ENCODE measurements at regions not wholly inside any gene's neighbourhood (a gene's known extent, or its start where the extent isn't known, plus 50 kb on each side); places are given as distances from the start of the nearest gene placed in this dataset.

DNA sequence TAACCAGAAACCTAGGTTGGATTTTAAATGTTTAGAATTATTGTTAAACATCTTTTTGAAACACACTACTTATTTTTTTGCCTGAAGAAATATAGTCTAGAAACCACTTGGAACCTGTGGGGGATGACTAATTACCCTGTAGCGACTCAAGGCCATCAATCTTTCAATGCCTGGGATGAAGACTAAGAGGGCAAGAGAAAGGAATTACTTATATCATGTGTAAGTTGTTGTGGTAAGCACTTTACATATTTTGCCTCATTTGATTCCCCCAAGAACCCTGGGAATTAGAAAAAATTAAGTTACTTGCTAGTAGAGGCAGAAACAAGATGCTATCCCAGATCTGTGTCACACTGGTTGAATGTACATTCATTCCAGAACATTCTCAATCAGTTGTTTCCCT, 170.9 kb upstream of the GRIA3 start:
- WGBS (ENCODE audit: missing lambda C conversion rate): 52% methylated on average over 1 of the region's 1 CpG
- Histone ChIP-seq H3K4me2 (no peak overlapping the region), H3K4me1 (no peaks in the 10 kb centered on the region), H3K27ac (no peak overlapping the region), H3K4me3 (no peak overlapping the region), H3K9me3 (no peaks in the 10 kb centered on the region)
- no peak for DNase-seq (ENCODE audit: low read depth in 1 of 2, low spot score in 1 of 2)
- ChIA-PET CTCF (no interaction called here), POLR2A (no interaction called here)
- no peak for TF ChIP-seq TFCP2L1 (CRISPR knock-in tag; IDR thresholded peaks at IDR 0.05)
- no peak for FAIRE-seq
- no peak for ATAC-seq

DNA sequence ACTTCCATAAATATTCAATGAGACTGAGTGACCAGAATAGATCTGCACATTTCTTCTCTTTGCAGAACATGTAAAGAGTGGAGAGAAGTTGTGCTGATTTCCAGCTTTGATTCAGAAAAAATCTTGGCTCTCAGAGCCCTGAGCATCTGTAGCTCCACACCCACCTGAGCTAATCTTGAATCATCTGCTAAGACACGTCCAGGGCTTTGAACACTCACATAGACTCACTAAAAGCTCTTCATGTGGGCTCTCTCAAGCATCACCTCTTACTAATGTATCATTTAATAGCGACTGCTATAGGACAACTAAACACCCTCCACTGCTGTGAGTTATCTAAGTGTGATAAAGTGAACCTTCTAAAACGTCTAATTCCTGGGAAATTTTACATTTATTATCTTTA, 147.7 kb upstream of the GRIA3 start:
- Histone ChIP-seq H3K4me3 (no peak overlapping the region), H3K9me3 (no peaks in the 10 kb centered on the region), H3K4me1 (no peaks in the 10 kb centered on the region), H3K4me2 (no peak overlapping the region), H3K27ac (no peak overlapping the region)
- CTCF ChIA-PET: no interaction called here
- DNase-seq (ENCODE audit: low read depth in 1 of 2, low spot score in 1 of 2) (no peak), FAIRE-seq (no peak), ATAC-seq (no peak)
- 6% methylated on average over 3 of the region's 3 CpGs for WGBS (ENCODE audit: missing lambda C conversion rate)
- POLR2A ChIA-PET: no interaction called here
- TF ChIP-seq SREBF2 (IDR thresholded peaks at IDR 0.05): no peak
- TF ChIP-seq FOSL2 (IDR thresholded peaks at IDR 0.05): no peak
- TF ChIP-seq FOSL2 (CRISPR knock-in tag; IDR thresholded peaks at IDR 0.05): no peak
- no peak for TF ChIP-seq JUN (IDR thresholded peaks at IDR 0.05)
- TF ChIP-seq, protein P1, sequence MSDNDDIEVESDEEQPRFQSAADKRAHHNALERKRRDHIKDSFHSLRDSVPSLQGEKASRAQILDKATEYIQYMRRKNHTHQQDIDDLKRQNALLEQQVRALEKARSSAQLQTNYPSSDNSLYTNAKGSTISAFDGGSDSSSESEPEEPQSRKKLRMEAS (IDR thresholded peaks at IDR 0.05): no peak
- no peak for TF ChIP-seq ZSCAN20 (CRISPR knock-in tag; IDR thresholded peaks at IDR 0.05)
- TF ChIP-seq, protein P2, sequence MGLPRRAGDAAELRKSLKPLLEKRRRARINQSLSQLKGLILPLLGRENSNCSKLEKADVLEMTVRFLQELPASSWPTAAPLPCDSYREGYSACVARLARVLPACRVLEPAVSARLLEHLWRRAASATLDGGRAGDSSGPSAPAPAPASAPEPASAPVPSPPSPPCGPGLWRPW (IDR thresholded peaks at IDR 0.05): no peak
- no peak for TF ChIP-seq CHD2 (IDR thresholded peaks at IDR 0.05; ENCODE audit: low read length, partially characterized antibody)
- TF ChIP-seq, protein P3, sequence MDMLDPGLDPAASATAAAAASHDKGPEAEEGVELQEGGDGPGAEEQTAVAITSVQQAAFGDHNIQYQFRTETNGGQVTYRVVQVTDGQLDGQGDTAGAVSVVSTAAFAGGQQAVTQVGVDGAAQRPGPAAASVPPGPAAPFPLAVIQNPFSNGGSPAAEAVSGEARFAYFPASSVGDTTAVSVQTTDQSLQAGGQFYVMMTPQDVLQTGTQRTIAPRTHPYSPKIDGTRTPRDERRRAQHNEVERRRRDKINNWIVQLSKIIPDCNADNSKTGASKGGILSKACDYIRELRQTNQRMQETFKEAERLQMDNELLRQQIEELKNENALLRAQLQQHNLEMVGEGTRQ (IDR thresholded peaks at IDR 0.05): no peak
- no peak for TF ChIP-seq MAFK (IDR thresholded peaks at IDR 0.05; ENCODE audit: partially characterized antibody)
- no peak for TF ChIP-seq NR3C1 (IDR thresholded peaks at IDR 0.05)
- TF ChIP-seq RNF2 (IDR thresholded peaks at IDR 0.05; ENCODE audit: borderline replicate concordance, low read depth): no peak
- no peak for TF ChIP-seq ESRRA (IDR thresholded peaks at IDR 0.05; ENCODE audit: borderline replicate concordance, low read length)
- TF ChIP-seq, protein P4, sequence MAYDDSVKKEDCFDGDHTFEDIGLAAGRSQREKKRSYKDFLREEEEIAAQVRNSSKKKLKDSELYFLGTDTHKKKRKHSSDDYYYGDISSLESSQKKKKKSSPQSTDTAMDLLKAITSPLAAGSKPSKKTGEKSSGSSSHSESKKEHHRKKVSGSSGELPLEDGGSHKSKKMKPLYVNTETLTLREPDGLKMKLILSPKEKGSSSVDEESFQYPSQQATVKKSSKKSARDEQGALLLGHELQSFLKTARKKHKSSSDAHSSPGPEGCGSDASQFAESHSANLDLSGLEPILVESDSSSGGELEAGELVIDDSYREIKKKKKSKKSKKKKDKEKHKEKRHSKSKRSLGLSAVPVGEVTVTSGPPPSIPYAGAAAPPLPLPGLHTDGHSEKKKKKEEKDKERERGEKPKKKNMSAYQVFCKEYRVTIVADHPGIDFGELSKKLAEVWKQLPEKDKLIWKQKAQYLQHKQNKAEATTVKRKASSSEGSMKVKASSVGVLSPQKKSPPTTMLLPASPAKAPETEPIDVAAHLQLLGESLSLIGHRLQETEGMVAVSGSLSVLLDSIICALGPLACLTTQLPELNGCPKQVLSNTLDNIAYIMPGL (CRISPR knock-in tag; IDR thresholded peaks at IDR 0.05; ENCODE audit: borderline replicate concordance): no peak
- TF ChIP-seq POLR2A (IDR thresholded peaks at IDR 0.05; ENCODE audit: low read length): no peak
- TF ChIP-seq NPAS2 (CRISPR knock-in tag; IDR thresholded peaks at IDR 0.05; ENCODE audit: borderline replicate concordance): no peak
- no peak for TF ChIP-seq FOSB (CRISPR knock-in tag; IDR thresholded peaks at IDR 0.05)

DNA sequence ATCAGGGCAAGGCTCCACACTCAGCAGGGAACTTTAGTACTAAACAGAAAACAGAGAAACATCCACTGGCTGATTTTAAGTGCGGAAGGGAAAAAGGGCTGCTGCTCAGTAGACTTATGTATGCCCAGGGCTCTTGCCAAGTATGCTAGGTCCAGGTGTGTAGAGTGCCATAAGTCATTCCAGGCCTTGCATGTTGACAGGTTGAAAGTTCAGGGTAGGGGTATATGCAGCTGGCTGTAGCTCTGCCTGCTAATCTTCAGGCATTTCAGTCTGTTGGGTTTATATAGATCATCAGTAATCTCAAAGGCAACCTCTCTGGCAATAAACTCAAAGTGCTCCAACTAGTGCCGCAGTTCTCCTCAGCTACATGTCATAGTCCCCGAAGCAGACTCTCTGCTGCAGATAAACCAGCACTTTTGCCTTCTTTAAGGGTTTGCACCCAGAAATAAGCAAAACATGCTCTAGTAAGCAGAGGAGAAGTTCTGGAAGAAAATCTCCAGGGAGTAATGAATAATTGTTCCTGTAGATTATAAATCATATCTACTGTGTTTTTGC, 134.9 kb upstream of the GRIA3 start:
- H3K9me3 ChIP-seq: no peaks in the 10 kb centered on the region
- CTCF ChIA-PET: no interaction called here
- FAIRE-seq: no peak
- no peak overlapping the region for H3K4me3 ChIP-seq
- DNase-seq (ENCODE audit: low read depth in 1 of 2, low spot score in 1 of 2): no peak
- ATAC-seq: no peak
- H3K4me2 ChIP-seq: no peak overlapping the region
- POLR2A ChIA-PET: no interaction called here
- no peak overlapping the region for H3K27ac ChIP-seq
- H3K4me1 ChIP-seq: no peaks in the 10 kb centered on the region
- WGBS (ENCODE audit: missing lambda C conversion rate): 63% methylated on average over 3 of the region's 3 CpGs
- TF ChIP-seq ZNF302 (CRISPR knock-in tag; IDR thresholded peaks at IDR 0.05): no peak
- no peak for TF ChIP-seq KDM5A (IDR thresholded peaks at IDR 0.05)
- TF ChIP-seq PHF8 (IDR thresholded peaks at IDR 0.05; ENCODE audit: borderline replicate concordance, low read depth): no peak
- no peak for TF ChIP-seq CHD4 (IDR thresholded peaks at IDR 0.05; ENCODE audit: borderline replicate concordance)
- TF ChIP-seq CBX2 (IDR thresholded peaks at IDR 0.05; ENCODE audit: borderline replicate concordance, low read depth): no peak
- no peak for TF ChIP-seq EP300 (IDR thresholded peaks at IDR 0.05)
- no peak for TF ChIP-seq MAFK (IDR thresholded peaks at IDR 0.05; ENCODE audit: partially characterized antibody)
- TF ChIP-seq, protein P3 (IDR thresholded peaks at IDR 0.05): no peak
- TF ChIP-seq, protein P4 (CRISPR knock-in tag; IDR thresholded peaks at IDR 0.05; ENCODE audit: borderline replicate concordance): no peak
- no peak for TF ChIP-seq NFE2L2 (conservative IDR thresholded peaks at IDR 0.05; ENCODE audit: low read length)
- no peak for TF ChIP-seq MAZ (IDR thresholded peaks at IDR 0.05; ENCODE audit: borderline replicate concordance, low read depth, low read length)
- no peak for TF ChIP-seq RFX5 (IDR thresholded peaks at IDR 0.05)
- TF ChIP-seq, protein P5, sequence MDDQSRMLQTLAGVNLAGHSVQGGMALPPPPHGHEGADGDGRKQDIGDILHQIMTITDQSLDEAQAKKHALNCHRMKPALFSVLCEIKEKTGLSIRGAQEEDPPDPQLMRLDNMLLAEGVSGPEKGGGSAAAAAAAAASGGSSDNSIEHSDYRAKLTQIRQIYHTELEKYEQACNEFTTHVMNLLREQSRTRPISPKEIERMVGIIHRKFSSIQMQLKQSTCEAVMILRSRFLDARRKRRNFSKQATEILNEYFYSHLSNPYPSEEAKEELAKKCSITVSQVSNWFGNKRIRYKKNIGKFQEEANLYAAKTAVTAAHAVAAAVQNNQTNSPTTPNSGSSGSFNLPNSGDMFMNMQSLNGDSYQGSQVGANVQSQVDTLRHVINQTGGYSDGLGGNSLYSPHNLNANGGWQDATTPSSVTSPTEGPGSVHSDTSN (IDR thresholded peaks at IDR 0.05): no peak
- TF ChIP-seq ZSCAN20 (CRISPR knock-in tag; IDR thresholded peaks at IDR 0.05): no peak
- no peak for TF ChIP-seq CEBPB (IDR thresholded peaks at IDR 0.05)
- no peak for TF ChIP-seq HEYL (CRISPR knock-in tag; IDR thresholded peaks at IDR 0.05)
